H1 (cell line): ENCODE measurements at regions not wholly inside any gene's neighbourhood (a gene's known extent, or its start where the extent isn't known, plus 50 kb on each side); places are given as distances from the start of the nearest gene placed in this dataset.

Experiments
- ASH2L ChIP-seq: fragments of 200-600, 300-600 bp; sonication (generic); IDR thresholded peaks from one replicate; pipeline ENCODE4 v1.7.1; 2017; ENCODE audit warnings: low read length
- CBX8 ChIP-seq: fragments of 300-800, 300-1000 bp; sonication (generic); IDR thresholded peaks from 2 replicates; pipeline ENCODE4 v1.7.1; 2016; ENCODE audit warnings: low read depth, low read length, borderline replicate concordance
- HDAC6 ChIP-seq: IDR thresholded peaks from one replicate; pipeline ENCODE4 v1.7.1; 2012; ENCODE audit warnings: low read depth, mild to moderate bottlenecking, inconsistent platforms, low read length, moderate library complexity
- SIX5 ChIP-seq: IDR thresholded peaks from 2 replicates; pipeline ENCODE4 v1.6.1; 2011; ENCODE audit warnings: mild to moderate bottlenecking, low read depth, low read length
- SP4 ChIP-seq: IDR thresholded peaks from 2 replicates; pipeline ENCODE4 v1.6.1; 2012; ENCODE audit warnings: low read length, inconsistent platforms
- TAF1 ChIP-seq: IDR thresholded peaks from 2 replicates; pipeline ENCODE4 v1.6.1; 2011; ENCODE audit warnings: mild to moderate bottlenecking, low read depth, low read length
- TBP ChIP-seq: IDR thresholded peaks from 2 replicates; pipeline ENCODE4 v1.6.1; 2011; ENCODE audit warnings: low read depth, low read length, improper control_type of control experiment
- TEAD4 ChIP-seq: IDR thresholded peaks from 2 replicates; pipeline ENCODE4 v1.6.1; 2012; ENCODE audit warnings: low read depth, low read length, inconsistent platforms, mixed read lengths
- TF ChIP-seq, protein P1 (sequence below): fragments of 300-600 bp; sonication (generic); IDR thresholded peaks from 2 replicates; pipeline ENCODE4 v1.7.1; 2012; ENCODE audit warnings: low read length, moderate library complexity, mild to moderate bottlenecking, inconsistent platforms; ENCODE audit not compliant: insufficient replicate concordance
- TF ChIP-seq, protein P2 (sequence below): IDR thresholded peaks from 2 replicates; pipeline ENCODE4 v1.6.1; 2011; ENCODE audit warnings: low read depth, mild to moderate bottlenecking, low read length; ENCODE audit not compliant: insufficient read depth
- TF ChIP-seq, protein P3 (sequence below): IDR thresholded peaks from 2 replicates; pipeline ENCODE4 v1.6.1; 2012; ENCODE audit warnings: inconsistent platforms

DNA sequence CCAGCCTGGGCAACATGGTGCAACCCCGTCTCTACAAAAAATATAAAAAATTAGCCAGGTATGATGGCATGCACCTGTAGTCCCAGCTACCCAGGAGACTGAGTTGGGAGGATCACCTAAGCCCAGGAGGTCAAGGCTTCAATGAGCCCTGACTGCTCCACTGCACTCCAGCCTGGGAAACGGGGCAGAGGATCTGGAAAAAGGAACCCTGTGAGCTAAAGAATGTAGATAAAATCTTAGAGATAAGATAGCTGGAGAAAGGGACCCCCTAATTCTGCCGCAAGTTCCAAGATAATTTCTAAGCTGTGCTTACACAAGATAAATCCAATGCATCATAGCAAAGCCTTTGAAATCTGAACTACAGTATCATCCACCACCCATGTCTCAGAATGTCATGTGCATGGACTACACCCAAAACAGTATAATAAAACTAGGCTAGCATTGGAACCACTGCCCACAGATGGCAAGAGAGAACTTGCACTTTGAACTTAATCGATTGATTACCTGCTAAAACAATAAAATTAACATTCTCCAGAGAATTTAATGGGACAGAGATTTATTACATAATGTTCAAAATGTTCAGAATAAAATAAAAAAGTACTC lies 99.9 kb downstream of the TRIM42 start (continued):
- TF ChIP-seq, protein P1, sequence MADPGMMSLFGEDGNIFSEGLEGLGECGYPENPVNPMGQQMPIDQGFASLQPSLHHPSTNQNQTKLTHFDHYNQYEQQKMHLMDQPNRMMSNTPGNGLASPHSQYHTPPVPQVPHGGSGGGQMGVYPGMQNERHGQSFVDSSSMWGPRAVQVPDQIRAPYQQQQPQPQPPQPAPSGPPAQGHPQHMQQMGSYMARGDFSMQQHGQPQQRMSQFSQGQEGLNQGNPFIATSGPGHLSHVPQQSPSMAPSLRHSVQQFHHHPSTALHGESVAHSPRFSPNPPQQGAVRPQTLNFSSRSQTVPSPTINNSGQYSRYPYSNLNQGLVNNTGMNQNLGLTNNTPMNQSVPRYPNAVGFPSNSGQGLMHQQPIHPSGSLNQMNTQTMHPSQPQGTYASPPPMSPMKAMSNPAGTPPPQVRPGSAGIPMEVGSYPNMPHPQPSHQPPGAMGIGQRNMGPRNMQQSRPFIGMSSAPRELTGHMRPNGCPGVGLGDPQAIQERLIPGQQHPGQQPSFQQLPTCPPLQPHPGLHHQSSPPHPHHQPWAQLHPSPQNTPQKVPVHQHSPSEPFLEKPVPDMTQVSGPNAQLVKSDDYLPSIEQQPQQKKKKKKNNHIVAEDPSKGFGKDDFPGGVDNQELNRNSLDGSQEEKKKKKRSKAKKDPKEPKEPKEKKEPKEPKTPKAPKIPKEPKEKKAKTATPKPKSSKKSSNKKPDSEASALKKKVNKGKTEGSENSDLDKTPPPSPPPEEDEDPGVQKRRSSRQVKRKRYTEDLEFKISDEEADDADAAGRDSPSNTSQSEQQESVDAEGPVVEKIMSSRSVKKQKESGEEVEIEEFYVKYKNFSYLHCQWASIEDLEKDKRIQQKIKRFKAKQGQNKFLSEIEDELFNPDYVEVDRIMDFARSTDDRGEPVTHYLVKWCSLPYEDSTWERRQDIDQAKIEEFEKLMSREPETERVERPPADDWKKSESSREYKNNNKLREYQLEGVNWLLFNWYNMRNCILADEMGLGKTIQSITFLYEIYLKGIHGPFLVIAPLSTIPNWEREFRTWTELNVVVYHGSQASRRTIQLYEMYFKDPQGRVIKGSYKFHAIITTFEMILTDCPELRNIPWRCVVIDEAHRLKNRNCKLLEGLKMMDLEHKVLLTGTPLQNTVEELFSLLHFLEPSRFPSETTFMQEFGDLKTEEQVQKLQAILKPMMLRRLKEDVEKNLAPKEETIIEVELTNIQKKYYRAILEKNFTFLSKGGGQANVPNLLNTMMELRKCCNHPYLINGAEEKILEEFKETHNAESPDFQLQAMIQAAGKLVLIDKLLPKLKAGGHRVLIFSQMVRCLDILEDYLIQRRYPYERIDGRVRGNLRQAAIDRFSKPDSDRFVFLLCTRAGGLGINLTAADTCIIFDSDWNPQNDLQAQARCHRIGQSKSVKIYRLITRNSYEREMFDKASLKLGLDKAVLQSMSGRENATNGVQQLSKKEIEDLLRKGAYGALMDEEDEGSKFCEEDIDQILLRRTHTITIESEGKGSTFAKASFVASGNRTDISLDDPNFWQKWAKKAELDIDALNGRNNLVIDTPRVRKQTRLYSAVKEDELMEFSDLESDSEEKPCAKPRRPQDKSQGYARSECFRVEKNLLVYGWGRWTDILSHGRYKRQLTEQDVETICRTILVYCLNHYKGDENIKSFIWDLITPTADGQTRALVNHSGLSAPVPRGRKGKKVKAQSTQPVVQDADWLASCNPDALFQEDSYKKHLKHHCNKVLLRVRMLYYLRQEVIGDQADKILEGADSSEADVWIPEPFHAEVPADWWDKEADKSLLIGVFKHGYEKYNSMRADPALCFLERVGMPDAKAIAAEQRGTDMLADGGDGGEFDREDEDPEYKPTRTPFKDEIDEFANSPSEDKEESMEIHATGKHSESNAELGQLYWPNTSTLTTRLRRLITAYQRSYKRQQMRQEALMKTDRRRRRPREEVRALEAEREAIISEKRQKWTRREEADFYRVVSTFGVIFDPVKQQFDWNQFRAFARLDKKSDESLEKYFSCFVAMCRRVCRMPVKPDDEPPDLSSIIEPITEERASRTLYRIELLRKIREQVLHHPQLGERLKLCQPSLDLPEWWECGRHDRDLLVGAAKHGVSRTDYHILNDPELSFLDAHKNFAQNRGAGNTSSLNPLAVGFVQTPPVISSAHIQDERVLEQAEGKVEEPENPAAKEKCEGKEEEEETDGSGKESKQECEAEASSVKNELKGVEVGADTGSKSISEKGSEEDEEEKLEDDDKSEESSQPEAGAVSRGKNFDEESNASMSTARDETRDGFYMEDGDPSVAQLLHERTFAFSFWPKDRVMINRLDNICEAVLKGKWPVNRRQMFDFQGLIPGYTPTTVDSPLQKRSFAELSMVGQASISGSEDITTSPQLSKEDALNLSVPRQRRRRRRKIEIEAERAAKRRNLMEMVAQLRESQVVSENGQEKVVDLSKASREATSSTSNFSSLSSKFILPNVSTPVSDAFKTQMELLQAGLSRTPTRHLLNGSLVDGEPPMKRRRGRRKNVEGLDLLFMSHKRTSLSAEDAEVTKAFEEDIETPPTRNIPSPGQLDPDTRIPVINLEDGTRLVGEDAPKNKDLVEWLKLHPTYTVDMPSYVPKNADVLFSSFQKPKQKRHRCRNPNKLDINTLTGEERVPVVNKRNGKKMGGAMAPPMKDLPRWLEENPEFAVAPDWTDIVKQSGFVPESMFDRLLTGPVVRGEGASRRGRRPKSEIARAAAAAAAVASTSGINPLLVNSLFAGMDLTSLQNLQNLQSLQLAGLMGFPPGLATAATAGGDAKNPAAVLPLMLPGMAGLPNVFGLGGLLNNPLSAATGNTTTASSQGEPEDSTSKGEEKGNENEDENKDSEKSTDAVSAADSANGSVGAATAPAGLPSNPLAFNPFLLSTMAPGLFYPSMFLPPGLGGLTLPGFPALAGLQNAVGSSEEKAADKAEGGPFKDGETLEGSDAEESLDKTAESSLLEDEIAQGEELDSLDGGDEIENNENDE: no peak
- TF ChIP-seq, protein P2, sequence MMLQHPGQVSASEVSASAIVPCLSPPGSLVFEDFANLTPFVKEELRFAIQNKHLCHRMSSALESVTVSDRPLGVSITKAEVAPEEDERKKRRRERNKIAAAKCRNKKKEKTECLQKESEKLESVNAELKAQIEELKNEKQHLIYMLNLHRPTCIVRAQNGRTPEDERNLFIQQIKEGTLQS: no peak
- TF ChIP-seq ASH2L (no peak), HDAC6 (no peak), SIX5 (no peak), TBP (no peak), TEAD4 (no peak), CBX8 (no peak), SP4 (no peak), TAF1 (no peak)
- TF ChIP-seq, protein P3, sequence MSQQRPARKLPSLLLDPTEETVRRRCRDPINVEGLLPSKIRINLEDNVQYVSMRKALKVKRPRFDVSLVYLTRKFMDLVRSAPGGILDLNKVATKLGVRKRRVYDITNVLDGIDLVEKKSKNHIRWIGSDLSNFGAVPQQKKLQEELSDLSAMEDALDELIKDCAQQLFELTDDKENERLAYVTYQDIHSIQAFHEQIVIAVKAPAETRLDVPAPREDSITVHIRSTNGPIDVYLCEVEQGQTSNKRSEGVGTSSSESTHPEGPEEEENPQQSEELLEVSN: no peak
